PC-3 (cell line): ENCODE measurements at regions not wholly inside any gene's neighbourhood (a gene's known extent, or its start where the extent isn't known, plus 50 kb on each side); places are given as distances from the start of the nearest gene placed in this dataset.

Experiments used
- ATAC-seq: fragments of 200-7000 bp; cut with Tn5 transposase; 2 replicates; pipeline ENCODE4 v1.9.1; 2020; ENCODE audit warnings: mild to moderate bottlenecking, moderate library complexity
- BruUV-seq: library from RNA; stranded (reverse); fragments of 400-500 nt; replicated peaks from 2 replicates; lab custom pipeline; 2021; lab: Mats Ljungman, UMichigan
- CTCF ChIA-PET: fragments of 300-600 bp; sonication (Branson Sonifier 250); formaldehyde crosslinking; loops from one replicate; lab custom pipeline; 2022; ENCODE audit warnings: antibody characterized with exemption; lab: Charles Lee
- POLR2A ChIA-PET: fragments of 300-600 bp; sonication (Branson Sonifier 250); formaldehyde crosslinking; loops from one replicate; lab custom pipeline; 2022; ENCODE audit warnings: antibody characterized with exemption; ENCODE audit not compliant: unreplicated experiment; lab: Charles Lee
- DNase-seq: peaks from one replicate; pipeline ENCODE4 v3.0.0-alpha.2; 2015
- H2AFZ ChIP-seq: fragments of 300-600 bp; sonication (generic); 2 replicates; pipeline ENCODE4 v1.6.0; 2016; ENCODE audit warnings: antibody characterized with exemption, low read length
- H3F3A ChIP-seq: fragments of 300-600 bp; sonication (generic); one replicate; pipeline ENCODE4 v1.6.0; 2017; ENCODE audit warnings: antibody characterized with exemption, low read length, control low read depth, mild to moderate bottlenecking; ENCODE audit not compliant: unreplicated experiment
- H3K27ac ChIP-seq: fragments of 300-600 bp; sonication (generic); 2 replicates; pipeline ENCODE4 v1.5.1; 2016; ENCODE audit warnings: mild to moderate bottlenecking, low read length
- H3K27me3 ChIP-seq: fragments of 300-600 bp; sonication (generic); 2 replicates; pipeline ENCODE4 v1.6.1; 2016; ENCODE audit warnings: low read length, mixed read lengths
- H3K36me3 ChIP-seq: fragments of 300-600 bp; sonication (generic); 2 replicates; pipeline ENCODE4 v1.6.1; 2016; ENCODE audit warnings: low read depth, mixed run types, low read length, mixed read lengths
- H3K4me1 ChIP-seq: fragments of 300-600 bp; sonication (generic); 2 replicates; pipeline ENCODE4 v1.5.1; 2016; ENCODE audit warnings: low read length; ENCODE audit not compliant: insufficient read depth
- H3K4me2 ChIP-seq: fragments of 300-600 bp; sonication (generic); 2 replicates; pipeline ENCODE4 v1.6.0; 2016; ENCODE audit warnings: low read length
- H3K4me3 ChIP-seq: fragments of 300-600 bp; sonication (generic); 2 replicates; pipeline ENCODE4 v1.5.1; 2016; ENCODE audit warnings: mild to moderate bottlenecking, low read length, mixed read lengths
- H3K79me2 ChIP-seq: fragments of 300-600 bp; sonication (generic); 2 replicates; pipeline ENCODE4 v1.6.1; 2017; ENCODE audit warnings: low read length, mixed read lengths
- H3K9ac ChIP-seq: fragments of 300-600 bp; sonication (generic); 2 replicates; pipeline ENCODE4 v1.6.0; 2016; ENCODE audit warnings: mild to moderate bottlenecking, low read length
- H3K9me2 ChIP-seq: fragments of 300-600 bp; sonication (generic); replicated peaks from 2 replicates; pipeline ENCODE4 v1.6.1; 2016; ENCODE audit warnings: mixed run types, low read length, mixed read lengths
- H3K9me3 ChIP-seq: fragments of 300-600 bp; sonication (generic); 2 replicates; pipeline ENCODE4 v1.6.1; 2016; ENCODE audit warnings: low read length, mixed read lengths
- H4K20me1 ChIP-seq: fragments of 300-600 bp; sonication (generic); 2 replicates; pipeline ENCODE4 v1.6.1; 2016; ENCODE audit warnings: low read length, mixed read lengths
- CTCF ChIP-seq: fragments of 300-600 bp; sonication (generic); conservative IDR thresholded peaks from 2 replicates; pipeline ENCODE4 v1.5.1; 2017; ENCODE audit warnings: antibody characterized with exemption, low read depth, mild to moderate bottlenecking, low read length
- EZH2 ChIP-seq: fragments of 300-600 bp; sonication (generic); IDR thresholded peaks from one replicate; pipeline ENCODE4 v1.6.1; 2017; ENCODE audit warnings: antibody characterized with exemption, mild to moderate bottlenecking, low read length; ENCODE audit not compliant: unreplicated experiment
- EZH2phosphoT487 ChIP-seq: fragments of 300-600 bp; sonication (generic); IDR thresholded peaks from 2 replicates; pipeline ENCODE4 v1.6.1; 2018; ENCODE audit warnings: mild to moderate bottlenecking, antibody characterized with exemption, low read length, borderline replicate concordance
- intact Hi-C: fragments of 100-400 bp; cut with micrococcal nuclease; formaldehyde crosslinking; loops from 2 replicates; pipeline ENCODE4 v1.9.0; 2023

GRCh38 chr3:30531017-30531570 lies 75.3 kb upstream of the TGFBR2 start:
- Histone ChIP-seq H3K9ac (no peak overlapping the region), H3K4me2 (no peak overlapping the region), H3K9me3 (no peaks in the 10 kb centered on the region), H3K36me3 (no peaks in the 10 kb centered on the region), H3F3A (no peaks in the 10 kb centered on the region), H4K20me1 (no peaks in the 10 kb centered on the region), H3K27me3 (no peaks in the 10 kb centered on the region), H3K4me1 (no peaks in the 10 kb centered on the region), H3K9me2 (no peaks in the 10 kb centered on the region), H3K27ac (no peak overlapping the region), H2AFZ (no peak overlapping the region), H3K79me2 (no peaks in the 10 kb centered on the region), H3K4me3 (no peak overlapping the region)
- intact Hi-C loops: no loop called here
- BruUV-seq: no TSS peak
- TF ChIP-seq CTCF: no peak
- TF ChIP-seq EZH2: no peak
- no peak for TF ChIP-seq EZH2phosphoT487
- ChIA-PET CTCF (no interaction called here), POLR2A (no interaction called here)
- DNase-seq: no peak
- no peak for ATAC-seq

GRCh38 chr3:30535525-30535924 lies 70.9 kb upstream of the TGFBR2 start:
- TF ChIP-seq EZH2phosphoT487 (no peak), EZH2 (no peak), CTCF (no peak)
- no peaks in the 10 kb centered on the region for H3K27me3 ChIP-seq
- H2AFZ ChIP-seq: no peak overlapping the region
- H3F3A ChIP-seq: peaks cover 12% of the 10 kb centered on the region
- peaks cover 20% of the 10 kb centered on the region for H3K4me1 ChIP-seq
- H3K4me2 ChIP-seq: no peak overlapping the region
- ChIA-PET POLR2A (no interaction called here), CTCF (no interaction called here)
- DNase-seq (no peak), ATAC-seq (no peak)
- H3K9me2 ChIP-seq: no peaks in the 10 kb centered on the region
- no peaks in the 10 kb centered on the region for H3K79me2 ChIP-seq
- intact Hi-C loops: no loop called here
- no peaks in the 10 kb centered on the region for H4K20me1 ChIP-seq
- H3K9me3 ChIP-seq: no peaks in the 10 kb centered on the region
- H3K27ac ChIP-seq: no peak overlapping the region
- H3K9ac ChIP-seq: no peak overlapping the region
- no TSS peak for BruUV-seq
- no peaks in the 10 kb centered on the region for H3K36me3 ChIP-seq
- H3K4me3 ChIP-seq: no peak overlapping the region

GRCh38 chr3:30538791-30539190 lies 67.6 kb upstream of the TGFBR2 start:
- DNase-seq (peak; percentile 96), ATAC-seq (peak; percentile 95)
- peak overlapping the region; percentile 99 for H3K27ac ChIP-seq
- H3K4me1 ChIP-seq: peaks cover 23% of the 10 kb centered on the region
- BruUV-seq: no TSS peak
- no peaks in the 10 kb centered on the region for H3K9me3 ChIP-seq
- H3K9ac ChIP-seq: peak overlapping the region; percentile 91
- peak overlapping the region; percentile 86 for H3K4me2 ChIP-seq
- no peaks in the 10 kb centered on the region for H3K79me2 ChIP-seq
- no peaks in the 10 kb centered on the region for H3K36me3 ChIP-seq
- POLR2A ChIA-PET: interaction anchor here (0.5 kb wide), 1 partner anchor 17 kb away, joined by 7 read pairs; no protein-coding TSS in a partner anchor
- no peaks in the 10 kb centered on the region for H4K20me1 ChIP-seq
- no peaks in the 10 kb centered on the region for H3K27me3 ChIP-seq
- CTCF ChIA-PET: no interaction called here
- no peak for TF ChIP-seq EZH2phosphoT487
- no peak for TF ChIP-seq CTCF
- TF ChIP-seq EZH2: no peak
- no peak overlapping the region; the same call in 1 of the 2 replicates for H3K4me3 ChIP-seq
- peaks cover 12% of the 10 kb centered on the region for H3F3A ChIP-seq
- no peak overlapping the region for H2AFZ ChIP-seq
- intact Hi-C loops: loop anchor here (1.0 to 2.0 kb wide), 5 partner anchors 20 to 194 kb away; partner anchors contain the start of gene TGFBR2
- no peaks in the 10 kb centered on the region for H3K9me2 ChIP-seq
